ENCODE measurements at regions not wholly inside any gene's neighbourhood (a gene's known extent, or its start where the extent isn't known, plus 50 kb on each side); places are given as distances from the start of the nearest gene placed in this dataset.

DNA sequence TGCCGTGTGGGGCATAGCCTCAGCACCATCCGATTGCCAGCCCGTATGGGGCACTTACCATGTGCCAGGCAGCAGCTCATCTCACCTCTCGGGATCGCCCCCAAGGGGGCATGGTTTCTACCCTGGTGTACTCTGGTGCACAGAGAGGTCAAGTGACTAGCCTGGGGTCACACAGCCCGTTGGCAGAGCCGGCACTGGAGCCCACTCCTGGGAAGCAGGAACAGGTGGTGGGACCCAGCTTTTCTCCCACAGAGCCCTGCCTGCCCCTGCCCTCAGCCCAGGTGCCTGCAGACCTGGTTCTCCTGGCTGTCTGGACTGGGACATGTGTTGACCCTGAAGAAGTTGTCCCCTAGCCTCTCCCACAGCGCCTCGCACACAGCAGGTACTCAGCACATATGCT, 141.8 kb upstream of the CIBAR2 start:
- DNase-seq (ENCODE audit: low read depth in 2 of 3, low spot score in 2 of 3) = no peak

DNA sequence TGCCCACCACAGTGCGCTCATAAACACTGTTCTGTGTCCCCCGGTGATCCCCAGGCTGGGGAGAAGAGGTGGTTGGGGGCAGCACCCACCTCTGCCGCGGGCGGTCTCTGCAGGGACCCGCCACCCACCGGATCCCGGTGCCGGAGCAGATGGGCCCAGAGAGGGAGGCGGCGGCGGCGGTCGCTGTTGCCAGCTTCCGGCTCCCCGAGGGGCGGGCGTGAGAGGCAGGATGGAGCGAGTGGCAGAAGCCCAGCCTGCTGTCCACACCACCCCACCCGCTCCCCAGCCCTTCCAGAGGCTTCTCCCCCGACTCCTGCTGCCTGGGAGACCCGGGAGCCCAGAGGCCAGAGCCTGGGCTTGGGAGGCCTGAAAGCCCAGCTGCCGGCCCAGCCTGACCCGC, 142.6 kb upstream of the CIBAR2 start:
- no peak for DNase-seq (ENCODE audit: low read depth in 2 of 3, low spot score in 2 of 3)

DNA sequence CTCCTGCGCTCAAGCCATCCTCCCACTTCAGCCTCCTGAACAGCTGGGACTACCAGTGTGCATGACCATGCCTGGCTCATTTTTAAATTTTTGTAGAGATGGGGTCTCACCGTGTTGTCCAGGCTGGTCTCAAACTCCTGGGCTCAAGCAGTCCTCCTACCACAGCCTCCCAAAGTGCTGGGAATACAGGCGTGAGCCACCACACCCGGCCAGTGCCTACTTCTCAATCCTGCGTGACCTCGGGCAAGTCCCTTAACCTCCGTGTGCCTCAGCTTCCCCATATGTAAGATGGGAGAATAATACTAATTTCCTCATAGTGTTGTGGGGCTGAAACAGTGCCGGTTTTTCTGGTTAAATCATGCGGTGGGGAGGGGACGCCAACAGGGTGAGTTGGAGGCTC, 143.5 kb upstream of the CIBAR2 start:
- DNase-seq (ENCODE audit: low read depth in 2 of 3, low spot score in 2 of 3) = no peak

DNA sequence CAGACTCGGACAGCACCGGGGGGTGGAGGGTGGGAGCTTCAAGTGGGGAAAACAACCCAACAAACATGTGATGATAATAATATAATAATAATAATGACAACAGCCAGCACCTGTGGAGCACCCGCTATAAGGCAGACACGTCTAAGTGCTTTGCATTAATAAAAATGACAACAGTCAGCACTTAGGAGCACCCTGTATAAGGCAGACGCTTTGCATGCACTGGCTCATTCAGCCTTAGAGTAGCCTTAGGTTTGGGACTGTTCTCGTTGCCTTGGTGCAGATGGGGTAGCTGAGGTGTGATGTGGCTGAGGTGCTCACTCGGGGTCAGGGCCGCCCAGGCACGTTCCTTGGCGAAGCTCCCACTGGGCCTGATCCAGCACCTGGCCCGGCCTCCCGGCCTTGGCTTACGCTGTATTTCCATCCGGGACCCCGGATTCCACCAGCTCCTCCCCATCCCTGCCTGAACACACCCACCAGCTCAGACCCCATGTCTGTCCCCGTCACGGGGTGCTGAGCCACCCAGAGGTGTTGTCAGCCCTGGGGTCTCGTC, 144.0 kb upstream of the CIBAR2 start:
- no peak for DNase-seq (ENCODE audit: low read depth in 2 of 3, low spot score in 2 of 3)

DNA sequence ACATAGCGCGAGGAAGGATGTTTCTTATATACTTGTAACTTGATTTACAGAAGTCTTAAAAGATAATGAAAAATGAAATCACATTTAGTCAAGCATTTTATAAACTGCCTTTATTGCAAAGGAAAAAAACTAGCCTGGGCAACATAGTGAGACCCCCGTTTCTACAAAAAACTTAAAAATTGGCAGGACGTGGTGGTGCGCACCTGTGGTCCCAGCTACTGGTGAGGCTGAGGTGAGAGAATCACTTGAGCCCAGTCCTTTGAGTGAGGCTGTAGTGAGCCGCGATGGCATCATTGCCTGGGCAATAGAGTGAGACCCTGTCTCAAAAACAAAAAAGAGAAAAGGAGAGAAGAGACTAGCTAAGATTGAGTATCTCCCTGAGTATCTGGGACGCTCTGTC, 145.2 kb upstream of the CIBAR2 start:
- no peak for DNase-seq (ENCODE audit: low read depth in 2 of 3, low spot score in 2 of 3)

DNA sequence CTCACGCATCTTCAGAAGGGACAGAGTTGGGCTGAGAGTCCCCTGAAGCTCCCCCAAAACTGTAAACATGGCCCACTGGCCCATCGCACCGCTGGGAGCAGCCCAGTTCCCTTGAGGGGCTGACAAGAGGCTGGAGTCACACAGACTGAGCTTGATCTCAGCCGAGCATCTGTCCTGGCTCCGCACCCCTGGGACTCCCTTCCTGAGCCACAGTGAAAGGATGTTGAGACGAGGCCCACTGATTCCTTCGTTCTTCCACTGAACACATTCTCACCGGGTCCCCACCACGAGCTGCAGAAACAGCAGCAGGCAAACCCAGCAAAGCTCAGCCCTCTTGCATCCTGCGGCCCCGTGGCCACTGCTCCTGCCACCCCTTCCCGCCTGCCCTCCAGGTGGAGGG, 145.9 kb upstream of the CIBAR2 start:
- DNase-seq (ENCODE audit: low read depth in 2 of 3, low spot score in 2 of 3) = no peak

DNA sequence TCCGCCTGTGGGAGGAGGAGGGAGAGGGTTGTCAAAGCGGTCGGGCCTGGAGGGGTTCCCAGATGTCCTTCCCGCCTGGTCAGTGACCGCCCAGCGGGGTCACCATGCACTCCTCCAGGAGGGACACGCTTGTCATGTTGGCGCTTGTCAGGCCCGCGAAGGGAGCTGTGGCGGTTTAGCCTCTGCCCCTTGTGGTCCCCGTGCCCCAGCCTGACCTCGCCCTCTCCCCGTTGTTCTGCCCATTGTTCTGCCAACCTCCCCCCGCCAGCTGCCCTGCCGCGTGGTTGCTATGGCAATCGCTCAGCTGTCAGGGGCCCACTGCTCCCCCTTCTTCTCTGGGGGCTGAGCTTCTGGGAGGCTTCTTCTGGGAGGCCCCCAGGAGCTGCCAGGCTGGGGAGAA, 146.4 kb upstream of the CIBAR2 start:
- DNase-seq (ENCODE audit: low read depth in 2 of 3, low spot score in 2 of 3) = no peak

DNA sequence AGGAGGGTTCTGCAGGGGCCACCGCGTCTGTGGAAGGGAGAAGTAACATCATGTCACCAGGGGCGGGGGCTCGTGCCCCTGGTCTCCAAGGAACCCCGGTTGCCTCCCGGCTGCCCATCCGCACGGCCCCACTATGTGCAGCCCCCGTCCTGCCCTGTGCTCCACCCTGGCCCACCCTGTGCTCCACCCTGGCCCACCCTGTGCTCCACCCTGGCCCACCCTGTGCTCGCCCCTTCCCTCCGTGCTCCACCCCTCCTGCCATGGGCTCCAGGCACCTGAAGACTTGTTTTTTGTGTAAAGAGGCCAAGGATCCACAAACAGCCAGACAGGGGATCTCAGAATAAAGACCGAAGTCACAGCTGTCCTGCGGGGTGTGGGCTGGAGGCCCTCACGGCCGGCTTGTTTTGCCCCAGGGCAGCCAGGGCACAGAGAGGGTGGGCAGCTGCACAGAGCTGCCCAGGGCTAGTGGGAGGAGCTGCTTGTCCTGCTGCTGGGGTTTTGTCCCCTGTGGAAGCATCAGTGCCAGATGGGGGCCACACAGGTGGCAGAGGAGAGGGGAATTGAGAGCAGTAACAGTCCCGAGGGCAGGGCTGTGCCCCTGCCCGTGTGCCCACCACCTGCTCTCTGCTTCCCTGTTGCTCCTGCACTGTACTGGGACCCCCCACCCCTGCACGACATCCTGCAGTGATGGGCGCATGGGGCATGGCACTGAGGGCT, 147.0 kb upstream of the CIBAR2 start:
- no peak for DNase-seq (ENCODE audit: low read depth in 2 of 3, low spot score in 2 of 3)

DNA sequence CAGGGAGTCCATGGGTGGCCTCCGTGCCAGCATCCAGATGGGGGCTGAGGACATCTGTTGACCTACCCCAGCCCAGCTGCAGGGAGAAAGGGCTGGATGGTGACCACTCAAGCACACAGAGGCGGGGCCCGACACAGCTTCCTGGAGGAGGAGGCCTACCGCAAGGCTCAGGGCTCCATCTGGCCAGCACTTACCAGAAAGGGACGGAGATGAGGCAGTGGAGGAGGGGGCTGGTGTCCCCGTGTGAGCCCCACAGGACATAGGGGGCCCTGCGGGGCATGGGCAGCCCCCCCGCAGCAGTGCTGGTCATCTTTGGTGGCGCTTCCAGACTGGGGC, 147.5 kb upstream of the CIBAR2 start:
- no peak for DNase-seq (ENCODE audit: low read depth in 2 of 3, low spot score in 2 of 3)

DNA sequence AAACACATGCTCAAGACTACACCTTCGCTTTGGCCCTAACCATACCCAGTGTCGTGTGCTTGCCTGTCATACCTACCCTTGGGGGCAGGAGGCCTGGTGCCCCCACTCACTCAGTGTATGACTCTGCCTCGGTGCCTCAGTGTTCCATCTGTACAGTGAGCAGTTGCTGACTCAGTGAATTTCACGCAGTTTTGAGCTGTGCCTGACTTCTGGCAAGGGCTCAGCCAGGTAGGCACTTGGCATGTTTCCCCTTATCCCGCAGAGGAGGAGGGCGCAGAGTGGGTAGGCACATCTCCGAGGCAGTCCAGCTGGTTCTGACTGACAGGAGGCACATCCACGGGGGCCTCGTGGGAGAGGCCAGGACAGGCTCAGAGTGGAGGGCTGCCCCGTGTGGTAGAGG, 148.9 kb upstream of the CIBAR2 start:
- DNase-seq (ENCODE audit: low read depth in 2 of 3, low spot score in 2 of 3) = no peak

DNA sequence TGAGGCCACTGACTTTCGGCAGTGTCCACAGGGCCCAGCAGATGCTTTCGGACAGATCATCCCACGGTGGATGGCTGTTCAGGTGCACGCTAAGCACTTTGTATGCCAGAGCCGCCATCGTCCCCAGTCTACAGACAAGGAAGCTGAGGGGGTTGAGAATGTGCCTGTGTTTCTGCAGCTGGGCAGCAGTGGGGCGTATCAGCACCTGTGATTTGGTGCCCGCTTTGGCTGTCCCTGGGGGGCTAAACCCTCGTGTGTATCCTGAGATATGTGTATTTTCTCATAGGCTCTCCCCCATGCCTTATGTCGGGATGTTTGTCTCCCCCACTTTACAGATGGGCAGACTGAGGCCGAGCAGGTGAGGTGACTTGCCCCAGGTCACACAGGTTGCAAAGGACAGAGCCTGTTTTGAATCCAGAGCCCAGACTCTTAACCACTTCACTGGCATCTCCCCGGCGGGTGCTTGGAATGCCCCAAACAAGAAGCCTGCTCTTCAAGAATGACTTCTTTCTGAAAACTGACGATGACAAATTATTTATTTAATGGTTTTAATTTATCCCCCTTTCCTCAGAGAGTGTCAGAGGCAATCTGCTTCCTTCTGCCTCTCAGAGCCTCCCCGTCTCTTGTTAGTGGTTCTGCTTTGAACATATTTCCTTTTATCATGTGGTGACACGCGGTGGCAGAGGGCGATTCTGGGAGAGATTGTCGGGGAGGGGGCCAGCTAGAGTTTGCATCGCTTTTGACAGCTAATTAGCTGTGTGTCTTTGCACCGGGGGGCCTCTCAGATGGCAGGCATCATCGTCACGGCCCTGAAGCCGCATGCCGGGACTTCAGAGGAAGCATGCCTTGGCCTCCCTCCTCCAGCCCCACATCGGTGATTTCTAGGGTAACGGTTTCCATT, 149.6 kb upstream of the CIBAR2 start:
- no peak for DNase-seq (ENCODE audit: low read depth in 2 of 3, low spot score in 2 of 3)

DNA sequence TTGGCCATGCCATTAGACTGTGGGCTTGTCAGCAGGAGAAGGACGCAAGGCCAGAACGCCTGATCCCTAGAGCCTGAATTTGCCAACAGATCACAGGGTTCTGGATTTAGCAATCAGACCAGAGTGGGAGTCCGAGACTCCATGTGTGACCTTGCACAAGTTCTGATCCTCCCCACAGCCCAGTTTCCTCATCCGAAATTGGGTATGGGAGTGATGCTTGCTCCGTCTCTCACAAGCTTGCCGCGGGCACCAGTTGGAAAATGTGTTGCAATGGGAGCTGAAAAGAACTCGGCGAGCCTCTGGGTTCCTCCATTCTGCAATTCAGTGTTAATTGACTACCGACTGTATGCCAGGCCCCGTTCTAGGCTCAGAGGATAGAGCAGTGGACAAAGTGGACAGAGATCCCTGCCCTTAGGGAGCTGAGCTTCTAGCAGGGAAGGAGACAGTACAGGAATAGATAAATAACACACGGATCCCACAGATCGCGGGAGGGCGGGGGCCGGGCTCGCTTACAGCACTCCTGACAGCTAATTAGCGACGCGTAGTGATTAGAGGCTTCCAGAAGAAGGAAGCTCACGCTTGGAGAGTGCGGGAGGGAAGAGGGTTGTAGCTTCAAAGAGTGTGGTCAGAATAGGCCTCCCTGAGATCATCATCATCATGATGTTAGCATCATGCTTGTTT, 150.4 kb upstream of the CIBAR2 start:
- DNase-seq (ENCODE audit: low read depth in 2 of 3, low spot score in 2 of 3) = no peak

DNA sequence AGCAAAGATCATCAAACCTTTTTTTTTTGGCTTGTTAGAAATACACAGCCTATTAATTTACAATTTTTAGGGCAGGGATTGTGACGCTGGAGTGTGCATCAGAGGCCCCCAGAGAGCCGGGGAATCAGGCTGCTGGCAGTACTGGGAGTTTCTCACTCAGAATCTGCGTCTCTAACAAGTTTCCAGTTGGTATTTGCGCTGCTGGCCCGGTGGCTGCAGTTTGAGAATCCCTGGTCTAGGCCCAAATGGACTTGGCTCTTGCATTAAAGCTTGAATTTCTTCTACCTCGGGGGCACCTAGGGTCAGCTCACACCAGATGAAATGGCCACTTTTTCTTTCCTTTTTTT, 150.9 kb upstream of the CIBAR2 start:
- DNase-seq (ENCODE audit: low read depth in 2 of 3, low spot score in 2 of 3) = no peak

DNA sequence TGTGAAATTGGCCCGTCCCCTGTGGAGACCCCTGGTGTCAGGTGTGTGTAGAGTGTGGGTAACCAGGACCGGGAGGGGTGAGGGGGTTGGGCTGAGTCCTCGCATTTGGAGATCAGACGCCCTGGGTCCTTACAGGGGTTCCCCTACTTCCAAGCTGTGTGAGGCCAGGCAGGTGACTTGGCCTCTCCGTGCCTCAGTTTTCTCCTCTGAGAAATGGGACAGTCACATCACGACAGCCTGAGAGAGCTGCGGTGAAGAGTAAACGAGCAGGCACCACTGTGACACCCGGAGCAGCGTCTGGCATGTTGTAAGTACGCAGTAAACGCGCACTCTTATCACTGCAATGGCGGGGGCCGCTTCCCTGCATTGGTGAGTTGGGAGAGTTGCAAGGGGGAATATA, 152.5 kb upstream of the CIBAR2 start:
- DNase-seq (ENCODE audit: low read depth in 2 of 3, low spot score in 2 of 3) = no peak

DNA sequence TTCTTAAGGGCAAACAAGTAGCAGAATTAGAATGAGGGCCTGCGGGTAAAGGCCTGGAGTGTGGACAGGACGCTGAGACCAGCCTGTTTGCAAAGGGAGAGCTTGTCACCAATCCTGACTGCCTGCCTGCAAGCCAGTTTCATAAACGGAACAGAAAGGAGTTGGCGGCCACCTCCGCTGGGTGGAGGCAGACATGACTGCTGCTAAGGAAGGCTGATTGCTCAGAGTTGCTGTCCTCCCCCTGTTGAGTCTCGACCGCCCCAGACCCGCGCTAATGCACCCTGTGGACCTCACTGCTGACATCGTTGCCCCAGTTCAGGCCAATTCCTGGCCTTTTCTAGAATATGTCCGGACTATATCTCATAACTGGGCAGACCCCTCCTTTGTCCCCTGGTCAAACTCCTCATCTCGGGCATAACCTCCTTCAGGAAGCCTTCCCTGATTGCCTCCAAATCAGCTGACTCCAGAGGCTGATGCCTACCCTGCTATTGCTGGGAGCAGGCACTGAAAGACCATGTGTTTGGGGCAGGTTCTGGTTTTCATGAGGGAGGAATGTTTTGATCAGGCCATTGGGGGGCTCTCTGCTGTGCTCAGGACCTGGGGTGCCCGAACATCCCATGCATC, 153.0 kb upstream of the CIBAR2 start:
- DNase-seq (ENCODE audit: low read depth in 2 of 3, low spot score in 2 of 3) = no peak

DNA sequence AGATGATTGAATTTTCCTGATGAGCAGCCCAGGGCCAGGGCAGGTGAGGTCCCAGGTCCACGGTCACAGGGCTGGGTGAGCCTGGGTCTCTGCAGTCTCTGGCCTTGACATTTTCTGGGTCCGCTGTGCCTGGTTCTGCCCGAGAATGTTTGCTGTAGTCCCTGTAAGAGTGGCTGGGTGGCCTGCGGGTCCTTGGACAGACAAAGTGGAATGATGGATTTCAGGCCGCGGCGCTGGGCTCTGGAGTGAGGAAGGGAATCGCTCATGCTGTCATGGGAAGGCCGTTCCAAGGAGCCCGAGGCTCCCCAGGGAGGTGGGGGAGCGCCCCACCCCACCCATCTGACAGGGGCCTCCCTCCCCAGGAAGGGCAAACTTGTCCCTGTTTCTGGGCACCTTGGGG, 153.5 kb upstream of the CIBAR2 start:
- no peak for DNase-seq (ENCODE audit: low read depth in 2 of 3, low spot score in 2 of 3)

DNA sequence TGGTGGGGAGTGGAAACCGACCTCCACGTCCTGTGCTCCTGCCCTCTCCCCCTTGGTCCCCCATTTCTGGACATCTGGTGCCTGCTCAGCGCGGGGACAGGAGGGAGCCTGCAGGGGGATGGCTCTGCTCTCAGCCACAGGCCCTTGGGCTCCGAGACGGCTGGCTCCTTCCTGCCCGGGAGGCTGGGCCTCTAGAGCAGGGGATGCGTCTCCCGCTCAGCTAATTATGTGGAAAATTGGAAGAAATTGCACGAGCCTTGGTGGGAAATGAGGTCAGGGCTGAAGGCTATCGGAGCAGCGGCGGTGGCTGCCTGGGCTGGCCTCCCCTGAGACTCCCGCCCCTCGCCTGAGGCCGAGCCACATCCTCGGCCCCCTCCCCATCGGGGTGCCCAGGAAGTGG, 154.6 kb upstream of the CIBAR2 start:
- no peak for DNase-seq (ENCODE audit: low read depth in 2 of 3, low spot score in 2 of 3)

DNA sequence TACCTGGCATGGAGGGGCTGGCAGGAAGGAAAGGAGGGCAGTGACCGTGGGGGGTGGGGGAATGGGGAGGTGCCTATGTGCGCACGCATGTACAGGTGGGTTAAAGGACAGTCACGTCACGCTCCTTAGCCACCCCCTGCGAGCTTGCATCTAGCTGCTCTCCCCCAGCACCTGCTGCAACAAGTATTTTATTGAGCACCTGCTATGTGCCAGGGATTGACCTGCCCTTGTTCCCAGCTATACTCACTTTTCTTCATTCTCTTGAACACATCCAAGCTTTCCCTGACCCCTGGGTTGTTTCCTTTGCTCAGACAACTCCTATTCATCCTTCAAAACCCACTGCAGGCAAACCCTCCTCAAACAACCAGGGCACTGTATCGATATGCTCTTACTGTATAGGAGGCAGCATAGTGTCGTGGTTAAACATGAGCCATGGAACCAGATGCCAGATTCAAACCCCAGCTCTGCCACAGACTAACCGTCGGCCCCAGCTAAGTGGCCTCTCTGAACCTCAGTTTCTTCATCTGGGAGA, 155.2 kb upstream of the CIBAR2 start:
- no peak for DNase-seq (ENCODE audit: low read depth in 2 of 3, low spot score in 2 of 3)

DNA sequence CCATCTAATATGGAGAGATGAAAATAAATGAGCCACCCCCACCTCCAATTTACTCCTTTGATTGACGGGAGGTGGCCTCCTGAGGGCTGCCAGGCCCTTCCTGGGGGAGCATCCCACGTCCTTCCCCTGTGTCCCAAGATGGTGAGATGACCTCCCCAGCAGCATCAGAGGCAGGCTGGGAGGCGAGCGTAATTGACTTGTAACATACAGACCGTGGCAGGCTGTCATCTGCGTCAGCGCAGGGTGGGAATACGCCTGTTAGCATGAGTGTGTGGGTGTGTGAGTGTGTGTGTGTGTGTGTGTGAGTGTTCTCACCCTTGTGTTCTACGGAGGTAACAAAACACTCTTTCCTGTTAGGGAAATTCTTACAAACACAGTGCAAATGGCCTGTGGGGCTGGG, 156.9 kb upstream of the CIBAR2 start:
- DNase-seq (ENCODE audit: low read depth in 2 of 3, low spot score in 2 of 3) = no peak

DNA sequence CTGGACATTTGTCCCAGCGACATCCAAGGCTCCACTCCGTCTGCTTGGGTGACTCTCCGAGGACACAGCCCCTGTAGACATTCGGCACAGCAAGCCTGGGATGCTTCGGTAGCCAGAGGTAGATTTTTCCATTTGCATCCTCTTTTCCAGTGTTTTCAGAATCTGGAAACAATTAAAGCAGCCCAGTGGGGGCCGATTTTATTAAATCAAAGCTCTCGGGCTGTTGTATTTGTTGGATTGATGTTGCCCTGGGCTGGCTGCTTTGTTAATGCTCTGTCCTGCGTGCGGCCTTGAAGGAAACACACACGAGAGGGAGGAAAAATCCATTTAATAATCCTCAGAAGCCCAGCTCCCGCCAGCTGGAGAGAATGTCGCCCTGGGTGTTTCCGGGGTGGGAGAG, 158.1 kb upstream of the CIBAR2 start:
- no peak for DNase-seq (ENCODE audit: low read depth in 2 of 3, low spot score in 2 of 3)

DNA sequence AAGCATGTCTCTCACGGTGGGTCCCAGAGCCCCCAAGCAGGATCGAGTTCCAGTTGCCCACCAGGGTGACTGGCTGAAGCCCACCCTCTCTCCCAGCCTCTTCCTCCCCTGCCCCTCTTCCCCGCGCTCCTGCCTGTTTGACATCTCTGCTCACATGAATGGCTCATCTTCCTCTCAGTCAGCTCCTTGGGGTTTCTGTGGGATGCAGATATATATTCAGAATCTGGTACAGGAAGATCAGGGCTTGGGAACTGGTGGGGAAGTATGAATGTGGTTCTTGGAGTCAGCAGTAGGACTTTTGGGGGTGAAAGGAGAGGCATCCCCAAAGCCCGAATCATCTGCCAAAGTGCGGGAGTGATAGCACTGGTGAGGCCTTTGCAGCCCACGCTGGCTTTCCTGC, 158.9 kb upstream of the CIBAR2 start:
- no peak for DNase-seq (ENCODE audit: low read depth in 2 of 3, low spot score in 2 of 3)

Measured in activated CD8-positive, alpha-beta memory T cell treated with anti-CD3 and anti-CD28 coated beads for 48 hours (primary cell).